ENCODE measurements at regions not wholly inside any gene's neighbourhood (a gene's known extent, or its start where the extent isn't known, plus 50 kb on each side); places are given as distances from the start of the nearest gene placed in this dataset.

GRCh38 chr13:79695754-79696153 is 214.8 kb downstream of the NDFIP2 start:
- WGBS, 2 donors, result 78 to 90% methylated on average over 2 of the region's 2 CpGs
- ATAC-seq (ENCODE audit: low FRiP score in 2 of 2), result no peak

GRCh38 chr13:79692846-79693245 is 211.9 kb downstream of the NDFIP2 start:
- Histone ChIP-seq H3K27ac (no peak overlapping the region), H3K4me3 (no peak overlapping the region), H3K9me3 (no peaks in the 10 kb centered on the region), H3K36me3 (no peaks in the 10 kb centered on the region), H3K4me1 (no peaks in the 10 kb centered on the region), H3K27me3 (no peaks in the 10 kb centered on the region)
- TF ChIP-seq EP300 (IDR thresholded peaks at IDR 0.05) (no peak), POLR2AphosphoS5 (IDR thresholded peaks at IDR 0.05) (no peak), CTCF (IDR thresholded peaks at IDR 0.05) (no peak), POLR2A (IDR thresholded peaks at IDR 0.05) (no peak)
- WGBS, 2 donors, result 91 to 95% methylated on average over 1 of the region's 1 CpG
- ATAC-seq (ENCODE audit: low FRiP score in 2 of 2), result no peak
- no peak for DNase-seq

More at GRCh38 chr13:79695754-79696153, 214.8 kb downstream of the NDFIP2 start:
- Histone ChIP-seq H3K27me3 (no peaks in the 10 kb centered on the region), H3K4me3 (no peak overlapping the region), H3K4me1 (no peaks in the 10 kb centered on the region), H3K36me3 (no peaks in the 10 kb centered on the region), H3K27ac (no peak overlapping the region), H3K9me3 (no peaks in the 10 kb centered on the region)
- no peak for DNase-seq
- no peak for TF ChIP-seq POLR2A (IDR thresholded peaks at IDR 0.05)
- no peak for TF ChIP-seq CTCF (IDR thresholded peaks at IDR 0.05)
- no peak for TF ChIP-seq POLR2AphosphoS5 (IDR thresholded peaks at IDR 0.05)
- no peak for TF ChIP-seq EP300 (IDR thresholded peaks at IDR 0.05)

GRCh38 chr13:79691826-79692225 is 210.9 kb downstream of the NDFIP2 start:
- Histone ChIP-seq H3K4me3 (no peak overlapping the region), H3K4me1 (no peaks in the 10 kb centered on the region), H3K36me3 (no peaks in the 10 kb centered on the region), H3K27ac (no peak overlapping the region), H3K27me3 (no peaks in the 10 kb centered on the region), H3K9me3 (no peaks in the 10 kb centered on the region)
- 89 to 93% methylated on average over 3 of the region's 3 CpGs for WGBS, 2 donors
- DNase-seq, result no peak
- ATAC-seq (ENCODE audit: low FRiP score in 2 of 2), result no peak
- TF ChIP-seq EP300 (IDR thresholded peaks at IDR 0.05), result no peak
- no peak for TF ChIP-seq CTCF (IDR thresholded peaks at IDR 0.05)
- no peak for TF ChIP-seq POLR2AphosphoS5 (IDR thresholded peaks at IDR 0.05)
- no peak for TF ChIP-seq POLR2A (IDR thresholded peaks at IDR 0.05)

GRCh38 chr13:79688741-79689140 is 207.8 kb downstream of the NDFIP2 start:
- Histone ChIP-seq H3K27me3 (no peaks in the 10 kb centered on the region), H3K4me3 (no peak overlapping the region), H3K36me3 (no peaks in the 10 kb centered on the region), H3K27ac (no peak overlapping the region), H3K9me3 (no peaks in the 10 kb centered on the region), H3K4me1 (no peaks in the 10 kb centered on the region)
- no peak for DNase-seq
- ATAC-seq (ENCODE audit: low FRiP score in 2 of 2), result no peak
- 93 to 94% methylated on average over 5 of the region's 5 CpGs for WGBS, 2 donors
- TF ChIP-seq EP300 (IDR thresholded peaks at IDR 0.05) (no peak), POLR2A (IDR thresholded peaks at IDR 0.05) (no peak), CTCF (IDR thresholded peaks at IDR 0.05) (no peak), POLR2AphosphoS5 (IDR thresholded peaks at IDR 0.05) (no peak)

- ATAC-seq (ENCODE audit: low FRiP score in 2 of 2) (no peak), DNase-seq (no peak)
- Histone ChIP-seq H3K27ac (no peak overlapping the region), H3K36me3 (no peaks in the 10 kb centered on the region), H3K9me3 (no peaks in the 10 kb centered on the region), H3K4me1 (no peaks in the 10 kb centered on the region), H3K4me3 (no peak overlapping the region), H3K27me3 (no peaks in the 10 kb centered on the region)
- TF ChIP-seq CTCF (IDR thresholded peaks at IDR 0.05) (no peak), POLR2A (IDR thresholded peaks at IDR 0.05) (no peak), POLR2AphosphoS5 (IDR thresholded peaks at IDR 0.05) (no peak), EP300 (IDR thresholded peaks at IDR 0.05) (no peak)
- 78 to 88% methylated on average over 6 of the region's 6 CpGs for WGBS, 2 donors
These were observed 205.5 kb downstream of the NDFIP2 start for GRCh38 chr13:79686441-79686840.
